Fibroblast of pulmonary artery (primary cell): ENCODE measurements at regions not wholly inside any gene's neighbourhood (a gene's known extent, or its start where the extent isn't known, plus 50 kb on each side); places are given as distances from the start of the nearest gene placed in this dataset.

Experiments
- DNase-seq: peaks from one replicate; pipeline ENCODE4 v3.0.0-alpha.2; 2010; ENCODE audit warnings: low read depth
- H3K4me3 ChIP-seq: replicated peaks from 2 replicates; pipeline ENCODE4 v1.5.1; 2011; ENCODE audit warnings: low read depth, mild to moderate bottlenecking, control low read depth, low read length, moderate library complexity
- TF ChIP-seq, protein P1 (sequence below): IDR thresholded peaks from 2 replicates; pipeline ENCODE4 v1.5.1; 2011; ENCODE audit warnings: mild to moderate bottlenecking, control low read depth, low read length, inconsistent platforms; ENCODE audit errors: missing control alignments

DNA sequence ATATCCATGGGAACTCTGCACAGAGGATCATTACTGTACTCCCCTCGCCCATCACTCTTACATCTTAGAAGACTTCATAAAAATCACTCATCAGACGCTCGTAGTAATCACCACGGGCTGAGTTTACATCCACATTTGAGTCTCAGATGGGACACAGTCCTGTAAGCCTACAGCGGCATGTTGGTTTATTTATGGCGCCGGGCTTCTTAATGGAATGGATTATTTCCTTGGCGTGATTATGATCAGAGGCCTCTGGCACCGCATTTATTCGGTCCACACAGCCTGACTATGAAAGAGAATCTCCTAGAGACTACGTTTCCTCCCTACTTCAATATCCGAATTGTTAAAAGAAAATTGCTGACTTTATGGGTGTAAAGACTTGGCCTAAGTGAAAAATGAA is 123.5 kb upstream of the FRMD4A start:
- DNase-seq, result no peak
- TF ChIP-seq, protein P1, sequence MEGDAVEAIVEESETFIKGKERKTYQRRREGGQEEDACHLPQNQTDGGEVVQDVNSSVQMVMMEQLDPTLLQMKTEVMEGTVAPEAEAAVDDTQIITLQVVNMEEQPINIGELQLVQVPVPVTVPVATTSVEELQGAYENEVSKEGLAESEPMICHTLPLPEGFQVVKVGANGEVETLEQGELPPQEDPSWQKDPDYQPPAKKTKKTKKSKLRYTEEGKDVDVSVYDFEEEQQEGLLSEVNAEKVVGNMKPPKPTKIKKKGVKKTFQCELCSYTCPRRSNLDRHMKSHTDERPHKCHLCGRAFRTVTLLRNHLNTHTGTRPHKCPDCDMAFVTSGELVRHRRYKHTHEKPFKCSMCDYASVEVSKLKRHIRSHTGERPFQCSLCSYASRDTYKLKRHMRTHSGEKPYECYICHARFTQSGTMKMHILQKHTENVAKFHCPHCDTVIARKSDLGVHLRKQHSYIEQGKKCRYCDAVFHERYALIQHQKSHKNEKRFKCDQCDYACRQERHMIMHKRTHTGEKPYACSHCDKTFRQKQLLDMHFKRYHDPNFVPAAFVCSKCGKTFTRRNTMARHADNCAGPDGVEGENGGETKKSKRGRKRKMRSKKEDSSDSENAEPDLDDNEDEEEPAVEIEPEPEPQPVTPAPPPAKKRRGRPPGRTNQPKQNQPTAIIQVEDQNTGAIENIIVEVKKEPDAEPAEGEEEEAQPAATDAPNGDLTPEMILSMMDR, result no peak

DNA sequence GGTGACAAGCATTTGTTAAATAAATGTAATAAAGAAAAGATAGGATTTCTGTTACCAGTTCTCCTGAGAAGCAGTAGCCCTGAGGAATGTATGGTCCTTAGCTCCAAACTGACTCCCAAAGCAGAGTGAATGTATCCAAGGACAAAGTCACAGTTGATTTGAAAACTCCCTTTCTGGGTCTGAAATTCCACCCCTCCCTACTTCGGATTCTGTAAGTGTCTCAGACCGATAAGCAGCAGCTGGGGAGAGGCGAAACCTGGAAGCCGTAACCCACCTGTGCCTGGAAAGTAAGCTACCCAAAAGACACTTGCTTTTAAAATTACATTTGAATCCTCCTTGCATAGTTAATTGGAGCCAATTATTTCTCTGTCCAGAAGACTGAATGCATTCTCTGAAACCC is 122.9 kb upstream of the FRMD4A start:
- H3K4me3 ChIP-seq, result no peak overlapping the region
- TF ChIP-seq, protein P1, result no peak
- DNase-seq, result no peak

More for the DNA sequence above, 123.5 kb upstream of the FRMD4A start:
- H3K4me3 ChIP-seq, result no peak overlapping the region

DNA sequence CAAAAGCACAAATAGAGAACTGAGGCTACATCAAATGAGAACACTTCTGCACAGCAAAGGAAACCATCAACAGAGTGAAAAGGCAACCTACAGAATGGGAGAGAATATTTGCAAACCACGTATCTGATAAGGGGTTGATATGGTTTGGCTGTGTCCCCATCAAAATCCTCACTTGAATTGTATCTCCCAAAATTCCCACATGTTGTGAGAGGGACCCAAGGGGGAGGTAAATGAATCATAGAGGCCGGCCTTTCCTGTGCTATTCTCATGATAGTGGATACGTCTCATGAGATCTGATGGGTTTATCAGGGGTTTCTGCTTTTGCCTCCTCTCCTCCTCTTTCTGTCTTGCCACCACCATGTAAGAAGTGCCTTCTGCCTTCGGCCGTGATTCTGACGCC is 120.6 kb upstream of the FRMD4A start:
- TF ChIP-seq, protein P1, result no peak
- H3K4me3 ChIP-seq, result no peak overlapping the region
- no peak for DNase-seq

DNA sequence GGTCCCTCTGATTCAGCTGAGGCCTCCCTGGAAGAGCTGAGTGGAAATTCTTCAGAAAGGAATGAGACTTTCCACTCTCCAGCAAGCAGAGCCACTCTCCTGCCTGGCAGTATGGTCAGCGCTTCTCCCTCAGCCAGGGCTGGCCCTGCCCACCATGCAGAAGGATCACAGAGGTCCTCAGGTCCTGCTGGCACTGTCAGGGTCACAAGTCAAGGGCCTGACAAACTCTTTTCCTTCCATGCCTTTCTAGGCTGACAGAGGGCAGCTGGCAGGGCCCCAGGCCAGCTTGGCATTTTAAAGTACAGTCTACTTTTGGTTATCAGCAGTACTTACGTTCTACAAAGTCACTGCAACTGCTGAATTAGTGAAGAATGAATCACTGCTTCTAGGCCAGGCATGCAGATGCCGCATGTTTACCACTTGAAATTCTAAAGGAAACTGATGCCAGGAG is 119.3 kb upstream of the FRMD4A start:
- TF ChIP-seq, protein P1, result no peak
- DNase-seq, result peak; percentile 65
- H3K4me3 ChIP-seq, result no peak overlapping the region

DNA sequence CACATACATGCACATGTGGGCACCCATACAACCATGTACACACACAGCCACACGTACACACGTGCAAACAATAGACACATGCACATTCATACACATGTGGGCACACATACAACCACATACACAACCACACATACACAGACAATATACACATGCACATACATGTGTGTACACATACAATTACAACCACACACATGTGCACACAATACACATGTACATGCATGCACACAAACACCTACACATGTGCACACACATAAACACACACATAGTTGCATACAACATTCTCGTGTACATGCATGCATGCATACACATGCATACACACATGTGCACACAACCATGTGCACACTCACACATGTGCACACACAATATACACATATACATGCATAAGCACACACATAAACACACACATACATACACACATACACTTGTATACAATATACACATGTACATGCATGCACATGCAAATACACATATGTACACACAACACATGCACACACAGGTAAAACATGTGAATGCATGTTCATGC is 118.6 kb upstream of the FRMD4A start:
- no peak overlapping the region for H3K4me3 ChIP-seq
- DNase-seq, result no peak
- TF ChIP-seq, protein P1, result no peak

DNA sequence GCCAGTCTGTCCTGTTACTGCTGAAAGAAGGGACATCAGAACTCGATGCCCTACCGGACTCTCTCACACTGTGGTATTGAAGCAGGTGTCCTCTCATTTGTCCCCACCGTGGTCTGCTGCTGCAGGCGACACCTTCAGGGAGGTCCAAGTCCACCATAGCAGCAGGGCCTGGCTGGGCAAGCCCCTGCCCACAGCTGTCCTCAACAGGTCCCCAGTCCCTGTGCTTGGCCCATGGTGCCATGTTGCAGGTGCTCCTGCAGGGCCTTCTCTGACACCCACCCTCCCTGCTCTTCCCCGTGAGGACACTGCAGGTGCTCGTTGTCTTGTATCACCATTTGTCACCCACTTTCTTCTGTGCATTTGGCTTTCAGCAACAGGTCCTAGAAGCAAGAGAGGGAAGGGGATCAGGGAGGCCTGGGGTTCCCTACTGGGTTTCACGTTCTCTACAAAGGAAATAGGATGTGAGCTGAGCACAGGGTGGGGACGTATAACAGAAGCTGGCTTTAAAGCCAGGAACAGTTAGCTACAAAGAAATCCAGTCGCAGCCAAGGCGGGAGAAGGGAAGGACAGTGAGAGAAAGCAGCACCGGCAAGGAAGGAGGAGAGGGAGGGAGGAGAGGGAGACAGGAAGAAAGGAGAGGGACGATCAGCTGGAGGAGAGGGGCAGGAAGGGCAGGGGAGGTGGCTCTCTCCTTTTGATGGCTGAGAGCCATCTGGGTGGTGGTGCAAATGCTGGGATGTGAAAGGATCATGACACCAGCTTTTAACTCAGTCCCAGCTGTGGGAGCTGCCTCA is 117.7 kb upstream of the FRMD4A start:
- TF ChIP-seq, protein P1, result no peak
- H3K4me3 ChIP-seq, result no peak overlapping the region
- no peak for DNase-seq
